Activated CD4-positive, alpha-beta T cell treated with anti-CD3 and anti-CD28 coated beads, Interleukin-2, Interleukin-6, amounts not matched to agents 100 ng/mL and 50 ng/mL, durations not matched to agents 16 hours and 8 hours (primary cell): ENCODE measurements at regions not wholly inside any gene's neighbourhood (a gene's known extent, or its start where the extent isn't known, plus 50 kb on each side); places are given as distances from the start of the nearest gene placed in this dataset.

Source experiments
- DNase-seq: peaks from one replicate; pipeline ENCODE4 v3.0.0-alpha.2; 2020

DNA sequence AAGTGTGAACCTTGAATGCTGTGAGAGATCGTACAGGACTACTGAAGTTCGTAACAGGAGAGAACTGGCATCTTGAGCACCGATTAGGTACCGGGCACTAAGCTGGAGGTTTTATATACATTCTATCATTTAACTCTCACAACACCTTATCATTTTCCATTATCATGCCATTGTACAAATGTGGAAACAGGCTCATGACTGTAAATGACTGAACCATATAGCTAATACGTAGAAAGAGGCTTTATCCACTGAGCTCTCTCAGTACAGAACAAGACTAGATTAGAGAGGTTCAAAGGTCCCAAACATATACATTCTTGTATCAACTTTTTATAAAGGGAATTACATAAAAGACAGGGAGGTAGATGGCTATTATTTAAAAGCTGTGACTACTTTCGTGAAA lies 130.6 kb downstream of the CEP57L1 start:
- no peak for DNase-seq

DNA sequence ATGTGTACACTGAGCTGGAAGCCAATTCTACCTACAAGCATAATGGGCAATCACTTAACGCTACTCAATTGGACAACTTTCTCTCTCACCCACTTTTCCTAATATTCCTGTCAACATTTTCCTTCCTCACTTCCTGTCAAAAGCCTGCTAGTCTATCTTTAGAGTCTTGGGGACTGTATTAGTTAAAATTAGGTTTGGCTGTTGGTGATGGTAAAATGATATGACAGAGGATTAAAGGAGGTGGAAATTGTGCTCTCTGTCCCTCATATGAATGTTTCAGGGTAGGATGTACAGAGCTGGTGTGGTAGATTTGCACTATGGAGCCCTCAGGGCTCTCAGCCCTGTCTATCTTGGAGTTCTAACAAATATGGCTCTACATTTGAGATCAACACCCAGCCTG lies 129.7 kb downstream of the CEP57L1 start:
- DNase-seq = no peak

DNA sequence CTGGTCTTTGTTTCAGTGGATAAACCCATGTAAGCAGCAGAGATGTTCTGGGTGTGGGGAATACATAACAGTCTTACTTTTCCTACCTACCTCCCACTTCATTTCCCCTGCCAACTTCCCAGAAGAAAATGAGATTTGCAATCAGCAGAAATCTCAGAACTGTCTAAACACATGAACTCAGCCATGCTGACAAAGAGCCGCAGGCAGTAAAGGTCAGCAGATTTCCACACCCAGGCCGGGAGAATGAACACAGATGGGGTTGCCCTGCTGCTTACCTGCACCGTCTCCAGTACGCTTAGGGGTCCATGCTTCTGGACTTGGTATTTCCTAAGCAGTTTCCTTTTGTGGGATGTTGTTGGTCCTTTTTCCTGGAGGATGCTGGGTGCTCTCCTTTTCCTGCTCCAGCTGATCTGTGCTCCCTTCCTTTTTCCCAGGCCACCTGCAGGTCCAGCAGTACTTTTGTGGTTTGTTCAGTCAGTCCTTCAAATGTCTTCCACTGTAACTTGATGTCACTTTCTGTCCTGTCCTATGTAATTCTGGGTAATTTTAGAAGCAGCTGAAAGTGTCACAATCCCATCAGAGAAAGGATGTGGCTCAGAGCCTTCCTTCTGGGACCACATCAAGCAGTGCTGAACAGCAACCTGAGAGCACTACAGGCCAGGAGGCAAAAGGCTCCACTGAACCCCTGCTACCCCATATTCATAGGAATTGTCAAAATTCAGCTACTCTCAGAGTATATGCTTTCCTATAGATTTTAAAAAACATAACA lies 129.0 kb downstream of the CEP57L1 start:
- DNase-seq = no peak

DNA sequence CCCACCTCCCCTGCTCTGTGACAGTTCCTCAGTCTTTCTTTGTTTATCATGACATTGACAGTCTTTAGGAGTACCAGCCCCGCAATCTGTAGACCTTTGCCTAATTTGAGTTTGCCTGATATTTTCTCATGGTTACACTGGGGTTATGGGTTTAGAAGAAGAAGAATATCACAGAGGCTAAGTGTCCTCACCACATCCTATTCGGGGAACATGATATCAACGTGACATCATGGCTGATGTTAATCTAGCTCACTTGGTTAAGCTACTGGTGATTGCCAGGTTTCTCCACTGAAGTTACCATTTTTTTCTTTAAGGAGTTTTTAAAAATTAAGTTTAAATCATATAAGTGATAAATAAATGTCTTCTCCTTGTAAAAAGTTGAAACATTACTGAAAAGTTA lies 127.5 kb downstream of the CEP57L1 start:
- no peak for DNase-seq

DNA sequence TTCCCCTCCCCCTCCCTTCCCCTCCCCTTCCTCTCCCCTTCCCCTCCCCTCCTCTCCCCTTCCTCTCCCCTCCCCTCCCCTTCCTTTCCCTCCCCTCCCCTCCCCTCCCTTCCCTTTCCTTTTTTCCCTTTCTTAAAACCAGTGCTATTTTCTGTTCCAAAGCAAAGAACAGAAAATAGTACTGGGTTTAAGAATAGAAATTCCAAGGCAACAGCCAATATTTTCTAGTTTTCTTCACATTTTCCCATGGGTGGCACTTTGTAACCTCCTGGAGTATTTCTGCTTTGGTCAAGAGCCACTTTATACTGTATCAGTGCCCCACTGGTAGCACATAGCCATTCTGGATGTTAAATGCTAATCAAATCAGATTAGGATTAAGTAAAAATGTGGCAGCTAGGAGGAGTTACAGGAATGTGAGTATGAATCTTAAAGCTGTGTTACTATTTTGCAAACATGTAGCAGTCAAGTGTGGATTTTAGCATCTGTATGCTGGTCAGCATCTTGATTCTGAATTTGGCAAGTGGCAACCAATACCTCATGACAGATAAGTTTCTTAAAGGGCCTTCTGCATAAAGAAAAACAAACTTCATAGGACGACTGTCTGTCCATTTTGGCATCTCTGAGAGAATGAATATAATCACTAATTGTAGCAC lies 126.4 kb downstream of the CEP57L1 start:
- DNase-seq = no peak
